Fibroblast of mammary gland (primary cell): ENCODE measurements at regions not wholly inside any gene's neighbourhood (a gene's known extent, or its start where the extent isn't known, plus 50 kb on each side); places are given as distances from the start of the nearest gene placed in this dataset.

ENCODE experiments used
- DNase-seq: peaks from one replicate; pipeline ENCODE4 v3.0.0-alpha.2; 2010; ENCODE audit warnings: low read depth
- H3K4me3 ChIP-seq: 2 replicates; pipeline ENCODE4 v1.5.1; 2011; ENCODE audit warnings: low read depth, mild to moderate bottlenecking, low read length, moderate library complexity; ENCODE audit not compliant: control insufficient read depth
- TF ChIP-seq, protein P1 (sequence below): conservative IDR thresholded peaks from 2 replicates; pipeline ENCODE4 v1.5.1; 2011; ENCODE audit warnings: low read depth, low read length, inconsistent platforms; ENCODE audit not compliant: control insufficient read depth, insufficient read depth

GRCh38 chr3:101050046-101050445, 56.8 kb upstream of the ABI3BP start:
- H3K4me3 ChIP-seq = no peak overlapping the region
- TF ChIP-seq, protein P1, sequence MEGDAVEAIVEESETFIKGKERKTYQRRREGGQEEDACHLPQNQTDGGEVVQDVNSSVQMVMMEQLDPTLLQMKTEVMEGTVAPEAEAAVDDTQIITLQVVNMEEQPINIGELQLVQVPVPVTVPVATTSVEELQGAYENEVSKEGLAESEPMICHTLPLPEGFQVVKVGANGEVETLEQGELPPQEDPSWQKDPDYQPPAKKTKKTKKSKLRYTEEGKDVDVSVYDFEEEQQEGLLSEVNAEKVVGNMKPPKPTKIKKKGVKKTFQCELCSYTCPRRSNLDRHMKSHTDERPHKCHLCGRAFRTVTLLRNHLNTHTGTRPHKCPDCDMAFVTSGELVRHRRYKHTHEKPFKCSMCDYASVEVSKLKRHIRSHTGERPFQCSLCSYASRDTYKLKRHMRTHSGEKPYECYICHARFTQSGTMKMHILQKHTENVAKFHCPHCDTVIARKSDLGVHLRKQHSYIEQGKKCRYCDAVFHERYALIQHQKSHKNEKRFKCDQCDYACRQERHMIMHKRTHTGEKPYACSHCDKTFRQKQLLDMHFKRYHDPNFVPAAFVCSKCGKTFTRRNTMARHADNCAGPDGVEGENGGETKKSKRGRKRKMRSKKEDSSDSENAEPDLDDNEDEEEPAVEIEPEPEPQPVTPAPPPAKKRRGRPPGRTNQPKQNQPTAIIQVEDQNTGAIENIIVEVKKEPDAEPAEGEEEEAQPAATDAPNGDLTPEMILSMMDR = no peak
- DNase-seq = no peak

- TF ChIP-seq, protein P1 = no peak
- no peak overlapping the region for H3K4me3 ChIP-seq
- no peak for DNase-seq
Measured at GRCh38 chr3:101049532-101049931, 56.3 kb upstream of the ABI3BP start.

DNA sequence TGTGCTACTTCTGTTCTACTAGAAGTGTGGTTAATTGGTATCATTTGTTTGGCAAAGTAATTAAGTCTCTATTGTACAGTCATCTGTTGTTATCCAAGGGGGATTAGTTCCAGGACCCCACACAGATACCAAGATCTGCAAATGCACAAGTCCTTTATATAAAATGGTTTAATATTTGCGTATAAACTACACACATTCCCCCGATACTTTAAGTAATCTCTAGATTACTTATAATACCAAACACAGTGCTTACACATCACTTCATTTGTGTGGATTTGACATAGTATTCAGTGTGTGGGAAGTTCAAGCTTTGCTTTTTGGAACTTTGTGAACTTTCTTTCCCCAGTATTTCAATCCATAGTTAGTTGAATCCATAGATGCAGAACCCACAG, 50.5 kb upstream of the ABI3BP start:
- H3K4me3 ChIP-seq = no peak overlapping the region
- no peak for DNase-seq
- TF ChIP-seq, protein P1 = no peak

- TF ChIP-seq, protein P1 = no peak
- DNase-seq = peak; percentile 74
- no peak overlapping the region for H3K4me3 ChIP-seq
Measured at GRCh38 chr3:101042996-101043686, 49.9 kb upstream of the ABI3BP start.
